ENCODE measurements at regions not wholly inside any gene's neighbourhood (a gene's known extent, or its start where the extent isn't known, plus 50 kb on each side); places are given as distances from the start of the nearest gene placed in this dataset.

GRCh38 chr3:31312400-31312799 is 220.3 kb upstream of the STT3B start:
- H2AFZ ChIP-seq: no peak overlapping the region
- no peak overlapping the region for H3K4me3 Mint-ChIP-seq
- no peak for TF ChIP-seq NANOG (IDR thresholded peaks at IDR 0.05; ENCODE audit: borderline replicate concordance)
- TF ChIP-seq ZNF331 (CRISPR knock-in tag; IDR thresholded peaks at IDR 0.05; ENCODE audit: low read depth): no peak
- TF ChIP-seq STAT1 (IDR thresholded peaks at IDR 0.05; ENCODE audit: unreplicated experiment): no peak
- TF ChIP-seq ZNF462 (CRISPR knock-in tag; IDR thresholded peaks at IDR 0.05): no peak
- no peak for TF ChIP-seq EZH2phosphoT487 (IDR thresholded peaks at IDR 0.05; ENCODE audit: unreplicated experiment)
- TF ChIP-seq ETS1 (IDR thresholded peaks at IDR 0.05): no peak
- TF ChIP-seq JUNB (IDR thresholded peaks at IDR 0.05; ENCODE audit: unreplicated experiment): no peak
- TF ChIP-seq ZNF114 (CRISPR knock-in tag; IDR thresholded peaks at IDR 0.05): no peak
- TF ChIP-seq CREB1 (CRISPR knock-in tag; IDR thresholded peaks at IDR 0.05; ENCODE audit: low read depth): no peak
- no peak for TF ChIP-seq REST (IDR thresholded peaks at IDR 0.05; ENCODE audit: unreplicated experiment)
- TF ChIP-seq CTCF (conservative IDR thresholded peaks at IDR 0.05; ENCODE audit: low read depth in 2 of 2): no peak
- no peak for TF ChIP-seq EZH2 (IDR thresholded peaks at IDR 0.05; ENCODE audit: low read depth, unreplicated experiment)
- TF ChIP-seq POLR2AphosphoS5 (IDR thresholded peaks at IDR 0.05; ENCODE audit: low read depth): no peak
- no peak for DNase-seq (ENCODE audit: low spot score)
- peaks cover 11% of the 10 kb centered on the region for H3K36me3 Mint-ChIP-seq (ENCODE audit: low read depth)
- no peaks in the 10 kb centered on the region for H4K20me1 ChIP-seq (replicated peaks; ENCODE audit: insufficient read depth)
- no peaks in the 10 kb centered on the region for H3K27me3 ChIP-seq (ENCODE audit: insufficient read depth)
- H3K36me3 ChIP-seq (ENCODE audit: insufficient read depth): peaks cover 3% of the 10 kb centered on the region; the same call in 1 of the 2 replicates
- H3K27ac ChIP-seq (ENCODE audit: low read depth): no peak overlapping the region
- H3K79me2 ChIP-seq (replicated peaks; ENCODE audit: insufficient read depth): no peaks in the 10 kb centered on the region
- H3K9me2 ChIP-seq (ENCODE audit: insufficient read depth): peaks cover 18% of the 10 kb centered on the region; the same call in 1 of the 2 replicates
- H3K4me1 Mint-ChIP-seq: 0 out of 3 replicates have a peak, but pooled peaks cover 3% of the 10 kb centered on the region
- no peaks in the 10 kb centered on the region for H3F3A ChIP-seq (replicated peaks; ENCODE audit: low read depth)
- no peaks in the 10 kb centered on the region for H3K27me3 Mint-ChIP-seq (ENCODE audit: insufficient read depth, low read depth, poor library complexity)
- H3K4me2 ChIP-seq: no peak overlapping the region
- peaks cover 27% of the 10 kb centered on the region for H3K9me3 Mint-ChIP-seq
- no peak for ATAC-seq
- no peak overlapping the region for H3K27ac Mint-ChIP-seq
- H3K4me1 ChIP-seq (ENCODE audit: insufficient read depth): no peaks in the 10 kb centered on the region
- H3K4me3 ChIP-seq: no peak overlapping the region
